ENCODE measurements at regions not wholly inside any gene's neighbourhood (a gene's known extent, or its start where the extent isn't known, plus 50 kb on each side); places are given as distances from the start of the nearest gene placed in this dataset.
"Not testable (repeated sequence)": the region's sequence is repeated elsewhere in the genome, so short reads cannot be mapped to it uniquely, and the experiment has no call there.

DNA sequence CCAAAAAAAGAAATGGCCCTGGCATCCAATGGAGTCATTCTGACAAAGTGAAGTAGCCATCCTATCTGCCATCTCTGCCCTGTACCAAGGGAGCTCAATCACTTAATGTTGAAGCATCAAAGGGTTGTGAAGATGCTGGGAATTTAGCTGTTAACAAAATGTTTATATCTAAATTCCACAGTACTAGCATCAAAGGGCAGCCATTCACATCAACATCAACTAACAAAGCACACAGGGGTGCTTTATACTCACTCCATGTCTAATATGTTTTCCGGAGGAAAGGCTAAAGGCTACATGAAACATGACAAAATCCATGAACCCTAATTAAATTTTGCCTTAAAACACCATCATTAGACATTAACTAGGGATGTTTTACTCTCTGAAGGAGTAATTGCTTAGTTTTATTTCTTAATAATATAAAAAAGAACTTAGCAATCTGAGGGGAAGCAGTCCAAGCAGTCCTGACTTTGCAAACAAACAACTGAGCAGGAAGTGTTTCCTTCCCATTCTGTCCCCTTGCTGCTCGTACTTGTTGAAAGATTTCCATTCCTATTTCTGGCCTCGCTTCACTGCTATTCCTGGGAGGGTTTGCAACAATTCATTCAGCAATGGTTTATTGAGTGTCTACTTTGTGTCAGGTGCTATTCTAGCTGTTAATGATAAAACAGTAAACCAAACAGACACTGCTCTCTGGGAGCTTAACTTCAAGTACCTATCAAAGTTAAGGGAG lies 208.6 kb upstream of the SLC7A11 start:
- FAIRE-seq, result no peak
- no peak for DNase-seq (ENCODE audit: low spot score)

DNA sequence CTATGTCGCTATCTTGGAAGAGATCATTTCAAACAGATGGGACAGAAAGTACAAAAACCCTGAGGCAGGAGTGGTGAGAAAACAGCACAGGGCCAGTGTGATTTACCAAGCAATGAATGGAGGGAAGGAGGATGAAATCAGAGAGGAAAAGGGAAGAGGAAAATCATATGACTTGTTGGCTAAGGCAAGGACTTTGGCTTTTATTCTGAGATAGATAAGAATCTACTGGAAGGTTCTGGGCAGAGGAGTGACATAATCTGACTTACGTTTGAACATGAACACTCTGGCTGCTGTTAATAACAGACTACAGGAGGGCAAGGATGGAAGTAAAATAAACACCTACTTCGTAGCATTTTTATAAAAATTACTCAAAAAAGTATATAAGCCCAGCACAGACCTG lies 207.8 kb upstream of the SLC7A11 start:
- no peak for DNase-seq (ENCODE audit: low spot score)
- no peak for FAIRE-seq

GRCh38 chr4:138448169-138448568 lies 206.0 kb upstream of the SLC7A11 start:
- FAIRE-seq, result no peak

DNA sequence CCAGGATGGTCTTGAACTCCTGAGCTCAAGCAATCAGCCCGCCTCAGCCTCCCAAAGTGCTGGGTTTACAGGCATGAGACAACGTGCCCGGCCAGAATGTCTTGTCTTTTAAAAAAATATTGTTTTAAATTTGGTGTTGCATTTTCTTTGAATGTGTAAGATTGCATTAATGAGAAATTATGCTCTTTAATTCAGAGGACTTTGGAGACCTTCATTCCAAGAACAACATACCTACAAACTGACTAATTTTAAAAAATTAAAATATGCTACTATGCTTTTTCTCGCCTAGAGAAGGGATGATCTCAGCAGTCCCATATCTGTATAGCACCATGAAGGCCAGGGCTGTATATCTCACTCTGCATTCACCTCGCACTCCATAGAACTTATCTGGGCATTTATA lies 204.3 kb upstream of the SLC7A11 start:
- FAIRE-seq (no peak), DNase-seq (ENCODE audit: low spot score) (no peak)

More at GRCh38 chr4:138448169-138448568, 206.0 kb upstream of the SLC7A11 start:
- no peak for DNase-seq (ENCODE audit: low spot score)

- DNase-seq (ENCODE audit: low spot score) (no peak), FAIRE-seq (no peak)
These were observed 202.9 kb upstream of the SLC7A11 start for GRCh38 chr4:138445098-138445497.

DNA sequence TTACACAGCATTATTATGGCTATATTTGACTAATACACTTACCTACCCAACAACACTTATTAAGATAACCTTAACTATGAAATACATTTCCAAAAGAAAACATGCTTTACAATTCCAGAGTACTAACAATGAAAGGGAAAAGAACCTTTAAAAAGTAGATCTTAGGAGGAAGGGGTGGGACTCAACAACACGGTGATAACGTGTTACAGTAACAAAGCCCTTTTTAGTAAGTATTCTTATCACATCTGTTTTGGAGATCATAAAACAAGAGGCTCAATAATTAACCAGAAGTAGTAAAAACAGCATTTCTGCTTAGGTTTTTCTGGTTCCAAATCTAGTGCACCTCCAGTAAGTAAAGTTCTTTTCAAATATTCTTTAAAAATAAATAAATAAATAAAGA lies 202.1 kb upstream of the SLC7A11 start:
- DNase-seq (ENCODE audit: low spot score) (no peak), FAIRE-seq (no peak)

DNA sequence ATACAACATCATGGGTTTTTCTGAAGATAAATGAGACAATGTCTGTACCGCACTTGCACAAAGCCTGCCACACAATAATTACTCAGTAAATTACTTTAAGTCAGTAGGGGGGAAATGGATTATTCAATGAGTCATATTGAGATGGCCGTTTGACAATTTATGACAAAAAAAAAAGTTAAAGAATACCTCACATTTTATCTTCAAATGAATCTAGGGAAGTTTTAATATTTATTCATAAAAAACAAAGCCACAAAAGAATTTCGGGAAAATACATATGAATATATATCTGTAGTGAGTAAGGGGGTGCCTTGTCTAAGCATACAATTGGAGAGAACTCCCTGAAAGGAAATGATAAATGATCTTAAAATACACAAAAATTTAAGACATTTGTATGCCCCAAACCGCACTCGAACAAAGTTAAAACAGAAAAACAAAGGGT lies 197.0 kb upstream of the SLC7A11 start:
- DNase-seq (ENCODE audit: low spot score) (no peak), FAIRE-seq (no peak)

- no peak for FAIRE-seq
- no peak for DNase-seq (ENCODE audit: low spot score)
These were observed 196.5 kb upstream of the SLC7A11 start for GRCh38 chr4:138438608-138439007.

DNA sequence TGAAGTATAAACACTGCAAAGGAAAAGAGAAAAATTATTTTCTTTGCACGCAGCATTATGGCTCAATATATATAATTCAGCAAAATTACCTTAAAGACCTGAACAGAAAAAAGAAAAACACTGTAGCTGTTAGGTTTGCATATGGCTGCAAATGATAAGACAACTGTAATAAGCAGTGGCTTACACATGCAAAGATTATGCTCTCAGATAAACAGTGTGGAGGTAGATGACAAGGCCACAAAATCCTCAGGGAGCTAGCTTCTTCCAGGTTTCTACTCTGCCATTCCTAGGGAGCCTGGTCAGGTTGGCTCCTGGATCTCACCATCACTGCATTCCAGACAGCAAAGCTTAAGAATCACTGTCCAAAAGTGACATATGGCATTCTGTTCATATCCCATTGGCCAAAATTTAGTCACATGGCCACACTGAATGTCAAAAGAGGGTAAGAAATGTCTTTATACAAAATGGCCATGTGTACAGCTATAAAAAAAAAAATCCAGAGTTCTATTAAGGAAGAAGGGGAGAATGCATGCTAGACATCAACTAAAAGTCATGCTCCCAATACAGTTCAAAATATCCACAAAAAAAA lies 195.2 kb upstream of the SLC7A11 start:
- DNase-seq (ENCODE audit: low spot score) (no peak), FAIRE-seq (no peak)

GRCh38 chr4:138435733-138436132 lies 193.6 kb upstream of the SLC7A11 start:
- DNase-seq (ENCODE audit: low spot score); FAIRE-seq: not testable (repeated sequence)

- not testable (repeated sequence) for FAIRE-seq; DNase-seq (ENCODE audit: low spot score)
These were observed 192.9 kb upstream of the SLC7A11 start for GRCh38 chr4:138435046-138435445.

- FAIRE-seq (no peak), DNase-seq (ENCODE audit: low spot score) (no peak)
These were observed 186.5 kb upstream of the SLC7A11 start for GRCh38 chr4:138428611-138429010.

GRCh38 chr4:138426786-138427185 lies 184.6 kb upstream of the SLC7A11 start:
- FAIRE-seq (no peak), DNase-seq (ENCODE audit: low spot score) (no peak)

DNA sequence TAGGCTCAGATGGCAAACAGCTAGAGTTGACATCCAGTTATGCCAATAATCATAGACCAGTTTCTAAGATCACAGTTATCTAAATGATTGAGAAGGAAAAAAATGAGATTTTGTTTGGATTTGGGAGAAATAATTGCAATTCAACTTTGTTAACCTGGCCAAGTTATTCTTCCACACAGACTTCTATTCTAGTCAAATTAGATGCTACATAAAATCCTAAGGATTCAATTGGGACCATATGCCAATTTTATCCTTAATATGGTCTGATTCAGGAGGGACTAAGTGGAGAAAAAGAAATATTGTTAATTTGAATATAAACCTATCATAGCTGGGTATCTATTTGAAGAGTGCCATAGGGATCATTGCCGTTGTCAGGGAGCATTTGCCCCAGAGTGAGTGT lies 178.3 kb upstream of the SLC7A11 start:
- FAIRE-seq (no peak), DNase-seq (ENCODE audit: low spot score) (no peak)

- no peak for FAIRE-seq
- no peak for DNase-seq (ENCODE audit: low spot score)
These were observed 172.1 kb upstream of the SLC7A11 start for GRCh38 chr4:138414202-138414601.

- no peak for FAIRE-seq
- DNase-seq (ENCODE audit: low spot score), result no peak
These were observed 171.1 kb upstream of the SLC7A11 start for GRCh38 chr4:138413273-138413672.

DNA sequence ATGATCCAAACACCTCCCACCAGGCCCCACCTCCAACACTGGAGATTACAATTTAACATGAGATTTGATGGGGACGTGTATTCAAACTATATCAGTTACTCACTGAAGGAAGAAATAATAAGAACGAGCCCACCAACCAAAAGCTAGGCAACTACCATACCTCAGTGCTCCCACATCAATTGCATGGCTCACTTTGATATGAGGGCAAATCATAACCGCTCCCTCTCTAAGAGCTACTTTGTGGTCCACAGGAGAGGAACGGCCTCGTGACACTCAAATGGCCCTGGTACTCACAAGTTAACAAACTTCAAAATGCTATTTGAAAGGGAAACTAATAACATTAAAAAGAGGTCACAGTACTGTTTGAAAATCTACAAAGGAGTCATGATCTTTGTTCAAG lies 170.7 kb upstream of the SLC7A11 start:
- DNase-seq (ENCODE audit: low spot score) (no peak), FAIRE-seq (no peak)

GRCh38 chr4:138410266-138410665 lies 168.1 kb upstream of the SLC7A11 start:
- DNase-seq (ENCODE audit: low spot score), result no peak
- no peak for FAIRE-seq

GRCh38 chr4:138409670-138410069 lies 167.5 kb upstream of the SLC7A11 start:
- DNase-seq (ENCODE audit: low spot score) (no peak), FAIRE-seq (no peak)

GRCh38 chr4:138408758-138409157 lies 166.6 kb upstream of the SLC7A11 start:
- FAIRE-seq (no peak), DNase-seq (ENCODE audit: low spot score) (no peak)

- no peak for FAIRE-seq
These were observed 165.2 kb upstream of the SLC7A11 start for GRCh38 chr4:138407329-138407728.

DNA sequence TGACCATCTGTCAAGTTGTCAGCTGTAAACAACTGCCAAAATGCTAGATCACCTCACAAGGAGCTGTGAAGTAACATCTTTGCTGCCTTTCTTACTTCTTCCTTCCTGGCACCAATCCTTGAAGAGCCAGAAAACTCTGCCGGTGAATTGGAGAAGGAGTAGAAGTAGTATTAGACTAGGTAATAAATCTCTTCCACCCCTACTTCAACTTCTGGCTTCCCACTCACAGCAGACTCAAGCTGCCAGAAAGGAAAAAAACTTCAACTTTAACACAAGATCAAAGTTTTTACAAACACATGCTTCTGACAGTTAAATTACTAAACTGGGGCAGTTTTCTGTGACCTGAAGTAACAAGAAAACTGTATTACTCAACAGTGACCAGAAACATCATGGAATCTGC lies 164.7 kb upstream of the SLC7A11 start:
- no peak for DNase-seq (ENCODE audit: low spot score)
- no peak for FAIRE-seq

More at GRCh38 chr4:138407329-138407728, 165.2 kb upstream of the SLC7A11 start:
- DNase-seq (ENCODE audit: low spot score), result no peak

- FAIRE-seq (no peak), DNase-seq (ENCODE audit: low spot score) (no peak)
These were observed 163.9 kb upstream of the SLC7A11 start for GRCh38 chr4:138405934-138406567.

Measured in urothelium cell line (cell line).